SW 1271 (cell line): ENCODE measurements at regions not wholly inside any gene's neighbourhood (a gene's known extent, or its start where the extent isn't known, plus 50 kb on each side); places are given as distances from the start of the nearest gene placed in this dataset.

ENCODE experiments used
- DNase-seq, 2 experiments: peaks; one replicate each; lab custom pipeline; 2025; lab: John Stamatoyannopoulos, UW

GRCh38 chr13:81540777-81541176 lies 1199.9 kb upstream of the SPRY2 start:
- peak in 1 of 2 experiments; percentile 8 for DNase-seq

GRCh38 chr13:81539643-81540150 lies 1198.8 kb upstream of the SPRY2 start:
- no peak for DNase-seq

DNA sequence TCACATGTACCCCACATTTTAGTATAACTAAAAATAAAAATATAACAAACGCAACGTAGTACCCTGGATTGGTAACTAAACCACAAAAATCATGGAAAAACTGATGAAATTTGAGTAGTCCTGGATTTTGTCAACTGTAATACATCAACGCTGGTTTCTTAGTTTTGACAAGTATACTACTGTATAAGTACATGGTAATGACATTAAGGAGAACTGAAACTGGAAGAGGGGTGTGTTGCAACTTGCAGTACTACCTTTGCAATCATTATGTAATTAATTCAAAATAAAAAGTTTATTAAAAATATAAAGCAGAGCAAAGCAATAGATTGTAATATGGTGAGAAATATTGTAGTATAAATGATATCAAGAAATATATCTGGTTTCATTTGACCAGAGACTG lies 1158.0 kb upstream of the SPRY2 start:
- no peak for DNase-seq

DNA sequence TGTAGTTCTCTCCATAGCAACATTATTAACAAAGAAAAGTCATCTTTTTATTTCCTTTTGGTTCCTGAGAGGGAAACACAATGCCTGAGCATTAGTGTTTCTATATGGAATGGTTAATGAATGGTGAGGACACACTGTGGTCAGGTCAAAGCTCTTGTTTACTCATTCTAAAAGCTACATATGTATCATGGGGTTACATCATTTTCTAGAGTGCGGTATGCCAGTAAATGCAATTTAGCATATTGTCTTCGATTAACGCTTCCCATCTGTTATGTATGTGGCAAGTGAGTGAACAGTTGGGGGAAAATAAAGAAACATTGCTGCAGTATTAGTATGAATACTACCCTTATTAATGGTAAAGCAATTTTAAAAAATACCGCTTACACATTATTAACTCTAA lies 1152.2 kb upstream of the SPRY2 start:
- no peak for DNase-seq

GRCh38 chr13:81492449-81492848 lies 1151.5 kb upstream of the SPRY2 start:
- DNase-seq = no peak

- no peak for DNase-seq
Observed at GRCh38 chr13:81488021-81488420, 1147.1 kb upstream of the SPRY2 start.

GRCh38 chr13:81487151-81487550 lies 1146.2 kb upstream of the SPRY2 start:
- DNase-seq = peak in 1 of 2 experiments; percentile 39

DNA sequence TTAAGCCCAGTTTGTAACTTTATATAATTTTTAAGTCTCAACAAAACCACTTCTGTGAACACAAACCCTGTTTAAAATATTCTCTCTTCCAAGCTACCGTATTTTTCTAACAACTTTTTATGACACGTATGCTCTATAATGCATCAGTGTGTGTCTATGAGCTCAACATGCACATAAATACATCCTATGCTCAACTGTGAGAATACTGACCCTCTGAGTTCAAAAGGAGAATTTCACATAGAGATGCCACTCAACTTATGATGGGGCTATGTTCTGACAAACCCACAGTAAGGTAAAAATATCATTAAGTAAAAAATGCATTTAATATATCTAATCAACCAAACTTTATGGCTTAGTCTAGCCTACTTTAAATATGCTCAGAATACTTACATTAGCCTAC lies 1139.7 kb upstream of the SPRY2 start:
- DNase-seq = no peak

- DNase-seq = no peak
Observed at GRCh38 chr13:81473366-81473899, 1132.5 kb upstream of the SPRY2 start.

DNA sequence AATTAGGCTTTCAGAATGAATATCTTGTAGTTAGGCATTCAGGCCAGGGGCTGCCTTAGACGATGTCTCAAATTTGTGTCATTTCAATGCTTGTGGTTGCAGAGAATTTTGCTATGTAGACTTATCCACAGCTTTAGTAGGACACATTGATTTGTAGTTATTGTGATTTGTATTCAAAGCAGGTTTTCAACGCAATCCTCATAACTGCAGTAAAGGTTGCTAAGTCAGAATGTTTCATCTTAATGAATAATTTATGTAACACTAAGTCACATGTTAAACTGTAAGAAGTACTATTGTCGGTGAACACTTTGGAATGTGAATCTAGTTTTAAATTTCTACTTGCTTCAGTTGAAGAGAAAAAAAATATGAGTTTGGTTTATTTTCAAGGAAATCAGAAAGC lies 1117.2 kb upstream of the SPRY2 start:
- no peak for DNase-seq

- DNase-seq = no peak
Observed at GRCh38 chr13:81446441-81446840, 1105.5 kb upstream of the SPRY2 start.

GRCh38 chr13:81442904-81443303 lies 1102.0 kb upstream of the SPRY2 start:
- no peak for DNase-seq

DNA sequence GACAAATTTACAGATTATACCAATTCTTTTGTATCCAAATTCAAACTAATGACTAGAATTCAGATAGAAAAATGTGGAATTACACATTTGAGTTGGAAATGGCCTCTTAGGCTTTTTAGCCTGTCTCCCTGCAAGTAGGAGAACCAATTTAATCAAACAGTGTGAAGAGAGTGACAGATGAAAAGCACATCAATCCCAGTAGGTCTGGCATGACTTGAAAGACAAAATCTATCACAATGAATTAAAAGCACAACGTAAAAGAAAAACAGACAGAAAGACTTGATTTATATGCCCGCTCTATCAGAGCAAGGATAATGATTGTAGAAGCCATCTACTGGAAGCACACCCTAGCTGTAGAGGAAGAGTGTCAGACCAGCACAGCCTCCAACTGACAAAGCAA lies 1084.4 kb upstream of the SPRY2 start:
- no peak for DNase-seq

DNA sequence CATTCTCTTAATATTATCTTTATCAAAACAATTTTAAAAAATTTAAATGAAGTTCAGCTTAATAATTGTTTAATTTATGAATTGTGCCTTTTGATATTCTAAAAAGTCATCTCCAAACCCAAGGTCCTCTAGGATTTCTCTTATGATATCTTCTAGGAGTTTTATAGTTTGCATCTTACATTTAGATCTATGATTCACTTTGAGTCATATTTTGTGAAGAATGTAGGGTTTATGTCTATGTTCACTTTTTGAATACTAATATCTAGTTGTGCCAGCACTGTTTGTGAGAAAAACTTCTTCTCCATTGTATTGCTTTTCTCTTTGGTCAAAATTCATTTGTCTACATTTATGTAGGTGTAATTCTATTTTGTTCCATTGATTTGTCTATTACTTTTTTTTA lies 1068.4 kb upstream of the SPRY2 start:
- DNase-seq = no peak

DNA sequence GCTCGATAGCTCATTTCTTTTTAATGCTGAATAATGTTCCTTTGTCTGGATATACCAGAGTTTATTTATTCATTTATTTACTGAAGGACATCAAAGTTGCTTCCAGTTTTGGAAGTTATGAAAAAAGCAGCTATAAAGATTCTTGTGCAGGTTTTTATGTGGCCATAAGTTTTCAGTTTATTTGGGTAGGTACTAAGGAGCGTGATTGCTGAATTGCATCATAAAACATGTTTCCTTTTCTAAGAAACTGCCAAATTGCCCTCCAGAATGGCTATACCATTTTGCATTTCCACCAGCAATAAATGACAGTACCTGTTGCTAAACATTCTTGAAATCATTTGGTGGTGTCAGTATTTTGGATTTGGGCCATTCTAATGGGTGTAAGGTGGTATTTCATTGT lies 1067.7 kb upstream of the SPRY2 start:
- DNase-seq = no peak

- DNase-seq = no peak
Observed at GRCh38 chr13:81406639-81407292, 1065.8 kb upstream of the SPRY2 start.

DNA sequence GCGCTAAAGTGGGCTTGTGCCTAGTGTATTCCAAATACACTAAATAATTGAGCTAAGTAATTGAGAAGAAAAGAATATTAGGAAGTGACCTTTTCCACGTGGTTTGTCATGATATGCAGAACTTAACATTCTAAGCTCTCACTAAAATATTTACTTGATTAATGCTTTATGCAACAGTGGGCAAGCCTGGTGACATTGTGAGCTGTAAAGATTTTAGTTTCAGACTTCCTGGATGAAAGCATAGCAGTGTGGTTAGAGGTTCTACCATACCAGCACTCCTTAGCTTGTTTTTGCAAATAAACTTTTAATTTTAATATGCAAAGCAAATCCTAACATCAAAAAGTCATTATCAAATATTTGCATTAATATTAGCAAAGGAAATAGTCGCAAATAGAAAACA lies 1065.1 kb upstream of the SPRY2 start:
- DNase-seq = no peak

GRCh38 chr13:81396192-81396591 lies 1055.3 kb upstream of the SPRY2 start:
- no peak for DNase-seq

DNA sequence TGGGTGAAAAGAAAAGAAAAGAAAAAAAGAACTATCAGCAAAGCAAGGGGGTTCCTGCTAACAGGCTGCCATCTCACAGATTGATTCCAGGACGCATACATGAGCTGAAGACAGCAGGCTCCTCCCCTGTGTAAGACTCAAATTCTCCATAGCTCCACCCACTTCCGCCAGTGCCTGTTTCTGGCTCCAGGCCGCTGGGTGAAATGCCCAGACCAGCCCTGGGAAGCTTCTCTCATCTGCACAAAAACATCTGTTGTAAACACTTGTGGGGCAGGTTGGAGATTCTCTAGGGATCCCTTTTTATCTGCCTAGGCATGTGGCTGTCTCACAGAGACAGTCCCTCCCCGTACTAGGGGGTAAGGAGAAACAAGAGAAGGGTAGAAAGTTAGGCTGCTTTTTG lies 1054.4 kb upstream of the SPRY2 start:
- DNase-seq = no peak

GRCh38 chr13:81394640-81395039 lies 1053.7 kb upstream of the SPRY2 start:
- DNase-seq = no peak

GRCh38 chr13:81393721-81394120 lies 1052.8 kb upstream of the SPRY2 start:
- no peak for DNase-seq

- no peak for DNase-seq
Observed at GRCh38 chr13:81393110-81393509, 1052.2 kb upstream of the SPRY2 start.

- no peak for DNase-seq
Observed at GRCh38 chr13:81388400-81388799, 1047.5 kb upstream of the SPRY2 start.

DNA sequence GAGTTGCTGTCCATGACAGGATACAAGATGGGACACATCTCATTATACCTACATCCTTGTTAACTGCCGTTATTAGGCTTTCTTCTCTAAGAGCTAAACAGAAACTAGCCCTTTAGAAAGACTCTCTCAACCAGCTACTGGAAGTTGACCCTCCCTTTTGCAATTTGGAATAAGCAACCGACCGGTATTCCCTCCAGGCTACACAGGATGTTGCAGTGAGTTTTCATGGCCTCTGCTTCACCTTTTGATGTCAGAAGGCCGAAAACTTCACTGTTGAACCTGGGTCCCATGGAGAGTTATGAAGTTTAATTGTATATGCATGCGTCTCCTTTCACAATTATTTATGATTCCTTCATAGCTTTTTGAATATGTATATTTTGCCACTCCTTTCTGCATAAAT lies 1042.5 kb upstream of the SPRY2 start:
- no peak for DNase-seq
